Smooth muscle cell (in vitro differentiated cells): ENCODE measurements at regions not wholly inside any gene's neighbourhood (a gene's known extent, or its start where the extent isn't known, plus 50 kb on each side); places are given as distances from the start of the nearest gene placed in this dataset.

Source experiments
- DNase-seq: peaks from one replicate; lab custom pipeline; 2025; ENCODE audit not compliant: unreplicated experiment; lab: John Stamatoyannopoulos, UW
- H2AFZ ChIP-seq: fragments of 200-600 bp; sonication (generic); 2 replicates; pipeline ENCODE4 v1.6.0; 2016; ENCODE audit warnings: antibody characterized with exemption, low read depth, mild to moderate bottlenecking
- H3F3A ChIP-seq: fragments of 200-600 bp; sonication (generic); 2 replicates; pipeline ENCODE4 v1.6.0; 2017; ENCODE audit warnings: antibody characterized with exemption, low read depth
- H3K27ac ChIP-seq: fragments of 200-600 bp; sonication (generic); 2 replicates; pipeline ENCODE4 v1.5.1; 2016; ENCODE audit warnings: low read depth, mild to moderate bottlenecking
- H3K27me3 ChIP-seq: fragments of 200-600 bp; sonication (generic); 2 replicates; pipeline ENCODE4 v1.6.1; 2016; ENCODE audit warnings: low read depth, mild to moderate bottlenecking
- H3K36me3 ChIP-seq: fragments of 200-600 bp; sonication (generic); 2 replicates; pipeline ENCODE4 v1.5.1; 2016; ENCODE audit warnings: low read depth
- H3K4me1 ChIP-seq: fragments of 200-600 bp; sonication (generic); 2 replicates; pipeline ENCODE4 v1.5.1; 2016; ENCODE audit warnings: low read depth
- H3K4me2 ChIP-seq: fragments of 200-600 bp; sonication (generic); 2 replicates; pipeline ENCODE4 v1.6.0; 2016; ENCODE audit warnings: mild to moderate bottlenecking
- H3K4me3 ChIP-seq: fragments of 200-600 bp; sonication (generic); 2 replicates; pipeline ENCODE4 v1.5.1; 2016; ENCODE audit warnings: mild to moderate bottlenecking
- H3K79me2 ChIP-seq: fragments of 200-600 bp; sonication (generic); 2 replicates; pipeline ENCODE4 v1.6.0; 2016; ENCODE audit warnings: low read depth, mild to moderate bottlenecking
- H3K9ac ChIP-seq: fragments of 200-600 bp; sonication (generic); 2 replicates; pipeline ENCODE4 v1.6.0; 2016; ENCODE audit warnings: low read depth
- H3K9me3 ChIP-seq: fragments of 200-600 bp; sonication (generic); replicated peaks from 2 replicates; pipeline ENCODE4 v1.5.1; 2016; ENCODE audit warnings: low read depth
- H4K20me1 ChIP-seq: fragments of 200-600 bp; sonication (generic); 2 replicates; pipeline ENCODE4 v1.6.0; 2016; ENCODE audit warnings: low read depth
- WGBS: methylation state at CpG from one replicate; pipeline ENCODE4 v1.1.7; 2016; ENCODE audit warnings: low lambda C conversion rate; 5-methylcytosine and 5-hydroxymethylcytosine counted together
- TF ChIP-seq, protein P1 (sequence below): fragments of 200-600 bp; sonication (generic); IDR thresholded peaks from 2 replicates; pipeline ENCODE4 v1.5.1; 2017; ENCODE audit warnings: borderline replicate concordance, mild to moderate bottlenecking, antibody characterized with exemption; ENCODE audit not compliant: insufficient read depth, poor library complexity, severe bottlenecking

DNA sequence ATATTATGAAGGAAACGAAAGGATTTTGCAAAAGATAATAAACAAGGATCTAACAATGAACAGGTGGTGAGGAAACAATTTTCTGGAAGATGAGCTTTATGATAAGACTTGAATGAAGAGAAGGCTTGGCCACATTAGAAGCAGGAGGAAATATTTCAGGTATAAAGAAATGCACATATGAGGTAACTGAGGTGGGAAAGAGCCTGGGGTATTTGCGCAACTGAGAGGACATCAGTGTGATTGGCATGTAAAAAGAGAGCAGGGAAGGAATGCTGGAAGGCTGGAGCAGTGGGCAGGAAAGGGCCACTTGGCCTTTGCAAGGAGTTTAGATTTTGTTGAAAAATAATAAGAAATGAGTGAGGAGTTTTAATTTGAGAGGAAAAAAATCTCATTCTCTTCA, 414.4 kb upstream of the TMCO5A start:
- 94% methylated on average over 2 of the region's 2 CpGs for WGBS
- TF ChIP-seq, protein P1, sequence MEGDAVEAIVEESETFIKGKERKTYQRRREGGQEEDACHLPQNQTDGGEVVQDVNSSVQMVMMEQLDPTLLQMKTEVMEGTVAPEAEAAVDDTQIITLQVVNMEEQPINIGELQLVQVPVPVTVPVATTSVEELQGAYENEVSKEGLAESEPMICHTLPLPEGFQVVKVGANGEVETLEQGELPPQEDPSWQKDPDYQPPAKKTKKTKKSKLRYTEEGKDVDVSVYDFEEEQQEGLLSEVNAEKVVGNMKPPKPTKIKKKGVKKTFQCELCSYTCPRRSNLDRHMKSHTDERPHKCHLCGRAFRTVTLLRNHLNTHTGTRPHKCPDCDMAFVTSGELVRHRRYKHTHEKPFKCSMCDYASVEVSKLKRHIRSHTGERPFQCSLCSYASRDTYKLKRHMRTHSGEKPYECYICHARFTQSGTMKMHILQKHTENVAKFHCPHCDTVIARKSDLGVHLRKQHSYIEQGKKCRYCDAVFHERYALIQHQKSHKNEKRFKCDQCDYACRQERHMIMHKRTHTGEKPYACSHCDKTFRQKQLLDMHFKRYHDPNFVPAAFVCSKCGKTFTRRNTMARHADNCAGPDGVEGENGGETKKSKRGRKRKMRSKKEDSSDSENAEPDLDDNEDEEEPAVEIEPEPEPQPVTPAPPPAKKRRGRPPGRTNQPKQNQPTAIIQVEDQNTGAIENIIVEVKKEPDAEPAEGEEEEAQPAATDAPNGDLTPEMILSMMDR, result no peak
- no peaks in the 10 kb centered on the region for H3K27me3 ChIP-seq
- no peaks in the 10 kb centered on the region for H3F3A ChIP-seq
- H3K4me2 ChIP-seq, result no peak overlapping the region
- no peak overlapping the region for H3K4me3 ChIP-seq
- no peaks in the 10 kb centered on the region for H3K79me2 ChIP-seq
- H3K4me1 ChIP-seq, result no peaks in the 10 kb centered on the region
- peaks cover 3% of the 10 kb centered on the region for H3K9me3 ChIP-seq
- no peaks in the 10 kb centered on the region for H3K36me3 ChIP-seq
- H3K9ac ChIP-seq, result no peak overlapping the region
- H3K27ac ChIP-seq, result no peak overlapping the region
- no peak for DNase-seq
- H4K20me1 ChIP-seq, result no peaks in the 10 kb centered on the region
- no peak overlapping the region for H2AFZ ChIP-seq

DNA sequence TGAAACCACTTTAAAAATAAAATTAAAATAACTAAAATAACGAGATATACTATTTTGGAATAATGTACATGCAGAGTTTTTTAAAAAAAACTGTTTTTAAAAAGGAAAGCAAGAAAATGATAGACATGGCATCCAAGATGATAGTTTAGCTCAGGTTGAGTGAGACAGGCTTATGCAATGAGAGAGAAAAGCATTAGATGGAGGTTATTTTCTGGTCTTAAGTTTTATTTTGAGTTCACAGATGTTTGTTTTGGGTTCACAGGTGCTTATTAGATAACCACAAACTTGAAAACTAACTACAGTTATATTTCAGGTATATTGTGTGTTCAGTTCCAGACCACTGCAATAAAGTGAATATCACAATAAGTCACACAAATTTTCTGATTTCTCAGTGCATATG, 413.6 kb upstream of the TMCO5A start:
- H3K4me1 ChIP-seq, result no peaks in the 10 kb centered on the region
- WGBS, result 65% methylated on average over 1 of the region's 1 CpG
- no peaks in the 10 kb centered on the region for H3K27me3 ChIP-seq

DNA sequence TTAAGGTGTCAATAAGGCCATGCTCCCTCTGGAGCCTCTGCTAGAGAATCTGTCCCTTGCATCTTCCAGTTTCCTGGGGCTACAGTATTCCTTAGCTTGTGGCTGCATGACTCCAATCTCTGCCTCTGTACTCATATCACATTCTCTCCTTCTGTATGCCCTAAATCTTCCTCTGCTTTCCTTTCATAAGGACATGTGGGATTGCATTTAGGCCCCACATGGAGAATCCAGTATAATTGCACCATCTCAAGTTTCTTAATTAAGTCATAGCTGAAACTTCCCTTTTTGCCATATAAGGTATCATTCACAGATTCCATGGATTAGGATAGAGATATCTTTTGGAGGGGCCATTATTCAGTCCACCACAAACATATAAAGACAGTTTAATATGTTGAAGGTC, 409.8 kb upstream of the TMCO5A start:
- H2AFZ ChIP-seq, result no peak overlapping the region
- H3K27ac ChIP-seq, result no peak overlapping the region
- H3K4me2 ChIP-seq, result no peak overlapping the region
- DNase-seq, result no peak
- no peaks in the 10 kb centered on the region for H3K36me3 ChIP-seq
- no peak overlapping the region for H3K9ac ChIP-seq
- H3K79me2 ChIP-seq, result no peaks in the 10 kb centered on the region
- H3K27me3 ChIP-seq, result no peaks in the 10 kb centered on the region
- no peaks in the 10 kb centered on the region for H3K4me1 ChIP-seq
- H4K20me1 ChIP-seq, result no peaks in the 10 kb centered on the region
- peaks cover 3% of the 10 kb centered on the region for H3K9me3 ChIP-seq
- no peak overlapping the region for H3K4me3 ChIP-seq
- no peaks in the 10 kb centered on the region for H3F3A ChIP-seq
- TF ChIP-seq, protein P1, result no peak

More for the DNA sequence above, 413.6 kb upstream of the TMCO5A start:
- no peak overlapping the region for H3K9ac ChIP-seq
- H3K9me3 ChIP-seq, result peaks cover 3% of the 10 kb centered on the region
- H3K79me2 ChIP-seq, result no peaks in the 10 kb centered on the region
- no peaks in the 10 kb centered on the region for H3F3A ChIP-seq
- no peaks in the 10 kb centered on the region for H3K36me3 ChIP-seq
- DNase-seq, result no peak
- no peak overlapping the region for H3K4me3 ChIP-seq
- TF ChIP-seq, protein P1, result no peak
- no peak overlapping the region for H3K27ac ChIP-seq
- no peaks in the 10 kb centered on the region for H4K20me1 ChIP-seq
- no peak overlapping the region for H3K4me2 ChIP-seq
- no peak overlapping the region for H2AFZ ChIP-seq

DNA sequence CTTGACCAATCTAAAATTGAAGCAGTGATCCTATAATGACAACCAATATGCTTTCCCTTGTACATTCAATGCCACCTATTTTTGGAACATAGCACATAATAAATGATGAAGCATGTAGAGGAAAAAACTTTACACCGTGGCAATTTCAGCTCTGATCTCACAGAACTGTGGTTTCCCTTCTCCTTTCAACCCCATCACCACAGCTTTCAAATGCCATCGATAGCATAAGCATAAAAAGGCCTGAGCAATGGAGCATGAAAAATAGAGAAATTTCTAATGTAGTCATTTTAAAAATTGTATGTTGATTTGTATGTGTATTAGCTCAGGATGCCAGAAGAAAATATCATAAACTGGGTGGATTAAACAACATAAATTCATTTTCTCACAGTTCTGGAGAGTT, 406.0 kb upstream of the TMCO5A start:
- H3K4me1 ChIP-seq, result no peaks in the 10 kb centered on the region
- H3K4me2 ChIP-seq, result no peak overlapping the region
- no peaks in the 10 kb centered on the region for H4K20me1 ChIP-seq
- DNase-seq, result no peak
- no peak overlapping the region for H3K4me3 ChIP-seq
- H3K27me3 ChIP-seq, result no peaks in the 10 kb centered on the region
- TF ChIP-seq, protein P1, result no peak
- no peaks in the 10 kb centered on the region for H3K79me2 ChIP-seq
- no peak overlapping the region for H3K9ac ChIP-seq
- H2AFZ ChIP-seq, result no peak overlapping the region
- no peak overlapping the region for H3K27ac ChIP-seq
- no peaks in the 10 kb centered on the region for H3K9me3 ChIP-seq
- no peaks in the 10 kb centered on the region for H3F3A ChIP-seq
- no peaks in the 10 kb centered on the region for H3K36me3 ChIP-seq
- WGBS, result 88% methylated on average over 2 of the region's 2 CpGs
